ENCODE measurements at regions not wholly inside any gene's neighbourhood (a gene's known extent, or its start where the extent isn't known, plus 50 kb on each side); places are given as distances from the start of the nearest gene placed in this dataset.

DNA sequence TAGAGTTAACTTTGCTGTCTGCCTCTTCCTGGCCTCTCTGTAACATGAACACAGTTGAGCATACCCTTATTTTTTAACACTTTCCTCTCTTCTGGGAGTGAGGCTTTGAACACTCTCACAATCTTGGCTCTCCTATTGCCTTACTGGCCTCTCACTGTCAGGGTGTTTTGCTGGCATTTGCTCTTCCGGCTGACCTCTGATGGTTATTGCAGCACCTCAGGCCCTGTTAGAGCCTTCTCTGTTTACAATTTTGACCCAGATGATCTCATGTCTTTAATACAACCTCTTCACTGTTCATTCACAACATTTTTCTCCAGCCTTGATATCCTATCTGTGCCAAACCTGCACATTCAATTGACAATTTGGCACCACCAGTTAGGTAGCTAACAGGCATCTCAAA is 357.8 kb upstream of the USP15 start:
- TF ChIP-seq, protein P1, sequence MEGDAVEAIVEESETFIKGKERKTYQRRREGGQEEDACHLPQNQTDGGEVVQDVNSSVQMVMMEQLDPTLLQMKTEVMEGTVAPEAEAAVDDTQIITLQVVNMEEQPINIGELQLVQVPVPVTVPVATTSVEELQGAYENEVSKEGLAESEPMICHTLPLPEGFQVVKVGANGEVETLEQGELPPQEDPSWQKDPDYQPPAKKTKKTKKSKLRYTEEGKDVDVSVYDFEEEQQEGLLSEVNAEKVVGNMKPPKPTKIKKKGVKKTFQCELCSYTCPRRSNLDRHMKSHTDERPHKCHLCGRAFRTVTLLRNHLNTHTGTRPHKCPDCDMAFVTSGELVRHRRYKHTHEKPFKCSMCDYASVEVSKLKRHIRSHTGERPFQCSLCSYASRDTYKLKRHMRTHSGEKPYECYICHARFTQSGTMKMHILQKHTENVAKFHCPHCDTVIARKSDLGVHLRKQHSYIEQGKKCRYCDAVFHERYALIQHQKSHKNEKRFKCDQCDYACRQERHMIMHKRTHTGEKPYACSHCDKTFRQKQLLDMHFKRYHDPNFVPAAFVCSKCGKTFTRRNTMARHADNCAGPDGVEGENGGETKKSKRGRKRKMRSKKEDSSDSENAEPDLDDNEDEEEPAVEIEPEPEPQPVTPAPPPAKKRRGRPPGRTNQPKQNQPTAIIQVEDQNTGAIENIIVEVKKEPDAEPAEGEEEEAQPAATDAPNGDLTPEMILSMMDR (IDR thresholded peaks at IDR 0.05; ENCODE audit: poor library complexity, severe bottlenecking) = no peak
- TF ChIP-seq POLR2AphosphoS5 (IDR thresholded peaks at IDR 0.05) = no peak
- TF ChIP-seq RAD21 (conservative IDR thresholded peaks at IDR 0.05) = no peak
- no peak for TF ChIP-seq EZH2 (IDR thresholded peaks at IDR 0.05; ENCODE audit: borderline replicate concordance, insufficient read depth, low read length, poor library complexity, severe bottlenecking)
- no peak for TF ChIP-seq SMC3 (conservative IDR thresholded peaks at IDR 0.05; ENCODE audit: poor library complexity)
- no peak for TF ChIP-seq EP300 (conservative IDR thresholded peaks at IDR 0.05; ENCODE audit: poor library complexity, severe bottlenecking)

Data from neural cell (in vitro differentiated cells).